Body of pancreas (tissue), 4 donors: ENCODE measurements at regions not wholly inside any gene's neighbourhood (a gene's known extent, or its start where the extent isn't known, plus 50 kb on each side); places are given as distances from the start of the nearest gene placed in this dataset.

ENCODE experiments used
- ATAC-seq: fragments of 150-250 bp; one replicate; pipeline ENCODE4 v1.9.1; 2016
- DNase-seq, 4 donors: peaks; one replicate each; pipeline ENCODE4 v3.0.0-alpha.2; 2019
- H3K27ac ChIP-seq, 4 donors: fragments of 200-600 bp; sonication (generic); 1 replicate in 3 of 4; 2 replicates in 1 of 4; pipeline versions ENCODE4 v1.5.1 to v1.6.1; 2016 to 2019; ENCODE audit warnings: mild to moderate bottlenecking in 1 of 4, mixed read lengths in 1 of 4, moderate library complexity in 1 of 4
- H3K27me3 ChIP-seq, 2 donors: fragments of 200-600 bp; sonication (generic); one replicate each; pipeline ENCODE4 v1.6.0; 2016; ENCODE audit warnings: mild to moderate bottlenecking in 1 of 2
- H3K36me3 ChIP-seq, 2 donors: fragments of 200-600 bp; sonication (generic); replicated peaks in 1 of 2; 2 replicates each; pipeline ENCODE4 v1.5.1; 2016; ENCODE audit warnings: low read depth in 2 of 2; ENCODE audit not compliant: insufficient read depth in 1 of 2
- H3K4me1 ChIP-seq: fragments of 200-600 bp; sonication (generic); one replicate; pipeline ENCODE4 v1.6.0; 2016
- H3K4me3 ChIP-seq, 2 donors: fragments of 200-600 bp; sonication (generic); 1 replicate in 1 of 2; 2 replicates in 1 of 2; pipeline ENCODE4 v1.5.1; 2016 to 2019
- H3K9me3 ChIP-seq, 3 donors: fragments of 200-600 bp; sonication (generic); 1 replicate in 2 of 3; 2 replicates in 1 of 3; pipeline ENCODE4 v1.5.1; 2016
- POLR2A ChIP-seq, 3 donors: fragments of 450-650 bp; IDR thresholded peaks; one replicate each; pipeline ENCODE4 v1.6.1; 2016; ENCODE audit warnings: antibody characterized with exemption in 3 of 3, mild to moderate bottlenecking in 2 of 3
- WGBS, 2 donors: methylation state at CpG; one replicate each; pipeline ENCODE4 v1.1.5; 2017; 5-methylcytosine and 5-hydroxymethylcytosine counted together
- intact Hi-C: fragments of 100-400 bp; cut with DNase I; formaldehyde crosslinking; loops from one replicate; pipeline ENCODE4 v1.15.1; 2023
- TF ChIP-seq, protein P1 (sequence below), 7 experiments: fragments of 450-650 bp in 4 of 7; fragments of 200-600 bp in 3 of 7; sonication (generic) in 3 of 7; IDR thresholded peaks; one replicate each; pipeline ENCODE4 v1.5.1; 2016 to 2019; ENCODE audit warnings: antibody characterized with exemption in 7 of 7

DNA sequence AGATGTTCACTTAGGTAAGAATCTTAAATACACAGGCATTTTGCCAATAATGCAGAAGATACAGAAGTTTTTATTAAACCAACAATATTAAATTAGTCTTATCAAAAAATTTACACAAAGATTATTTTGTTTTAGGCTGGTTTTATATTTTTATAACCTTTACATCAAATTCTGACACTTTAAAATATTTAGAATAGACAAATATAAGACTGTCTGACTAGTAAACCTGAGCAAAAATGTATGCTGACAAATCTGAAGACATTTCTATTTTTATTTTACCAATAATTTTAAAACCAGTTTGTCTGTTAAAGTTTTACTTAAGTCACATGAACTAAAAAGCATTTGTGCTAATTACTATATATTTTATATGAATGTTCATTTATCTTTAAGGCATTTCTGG lies 72.1 kb upstream of the ZNF236 start:
- Histone ChIP-seq H3K4me1 (no peaks in the 10 kb centered on the region), H3K9me3 (peaks cover 0 to 15% (median 0%) of the 10 kb centered on the region in 3 donors), H3K36me3 (no peaks in the 10 kb centered on the region), H3K4me3 (no peak overlapping the region), H3K27me3 (no peaks in the 10 kb centered on the region), H3K27ac (no peak overlapping the region)
- no peak for TF ChIP-seq POLR2A (IDR thresholded peaks at IDR 0.05)
- TF ChIP-seq, protein P1, sequence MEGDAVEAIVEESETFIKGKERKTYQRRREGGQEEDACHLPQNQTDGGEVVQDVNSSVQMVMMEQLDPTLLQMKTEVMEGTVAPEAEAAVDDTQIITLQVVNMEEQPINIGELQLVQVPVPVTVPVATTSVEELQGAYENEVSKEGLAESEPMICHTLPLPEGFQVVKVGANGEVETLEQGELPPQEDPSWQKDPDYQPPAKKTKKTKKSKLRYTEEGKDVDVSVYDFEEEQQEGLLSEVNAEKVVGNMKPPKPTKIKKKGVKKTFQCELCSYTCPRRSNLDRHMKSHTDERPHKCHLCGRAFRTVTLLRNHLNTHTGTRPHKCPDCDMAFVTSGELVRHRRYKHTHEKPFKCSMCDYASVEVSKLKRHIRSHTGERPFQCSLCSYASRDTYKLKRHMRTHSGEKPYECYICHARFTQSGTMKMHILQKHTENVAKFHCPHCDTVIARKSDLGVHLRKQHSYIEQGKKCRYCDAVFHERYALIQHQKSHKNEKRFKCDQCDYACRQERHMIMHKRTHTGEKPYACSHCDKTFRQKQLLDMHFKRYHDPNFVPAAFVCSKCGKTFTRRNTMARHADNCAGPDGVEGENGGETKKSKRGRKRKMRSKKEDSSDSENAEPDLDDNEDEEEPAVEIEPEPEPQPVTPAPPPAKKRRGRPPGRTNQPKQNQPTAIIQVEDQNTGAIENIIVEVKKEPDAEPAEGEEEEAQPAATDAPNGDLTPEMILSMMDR (IDR thresholded peaks at IDR 0.05) = no peak
- no peak for DNase-seq
- intact Hi-C loops = no loop called here
- no peak for ATAC-seq

DNA sequence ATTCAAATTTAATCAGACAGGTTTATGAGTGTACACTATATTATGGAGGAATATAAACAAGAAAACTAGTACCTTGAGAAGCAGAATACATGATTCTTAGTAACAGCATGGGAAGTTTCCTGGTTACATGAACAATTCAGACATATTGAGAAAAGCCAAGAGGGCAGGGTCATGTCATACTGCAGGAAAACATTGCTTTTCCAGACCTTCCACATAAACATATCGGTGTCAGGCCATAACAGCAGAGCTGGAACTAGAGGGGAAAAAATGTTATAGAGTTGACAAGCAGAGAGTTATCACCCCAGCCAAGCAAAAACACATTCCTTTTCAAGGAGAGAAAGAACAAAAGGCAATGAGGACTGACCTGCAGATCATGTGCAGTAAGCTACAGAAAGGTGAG lies 74.7 kb upstream of the ZNF236 start:
- DNase-seq = no peak
- Histone ChIP-seq H3K4me1 (no peaks in the 10 kb centered on the region), H3K36me3 (no peaks in the 10 kb centered on the region), H3K27ac (no peak overlapping the region), H3K4me3 (no peak overlapping the region), H3K27me3 (no peaks in the 10 kb centered on the region), H3K9me3 (peaks cover 0 to 15% (median 0%) of the 10 kb centered on the region in 3 donors)
- TF ChIP-seq, protein P1 (IDR thresholded peaks at IDR 0.05) = no peak
- TF ChIP-seq POLR2A (IDR thresholded peaks at IDR 0.05) = no peak
- WGBS, 2 donors = 73 to 90% methylated on average over 1 of the region's 1 CpG
- ATAC-seq = no peak
- intact Hi-C loops = no loop called here

DNA sequence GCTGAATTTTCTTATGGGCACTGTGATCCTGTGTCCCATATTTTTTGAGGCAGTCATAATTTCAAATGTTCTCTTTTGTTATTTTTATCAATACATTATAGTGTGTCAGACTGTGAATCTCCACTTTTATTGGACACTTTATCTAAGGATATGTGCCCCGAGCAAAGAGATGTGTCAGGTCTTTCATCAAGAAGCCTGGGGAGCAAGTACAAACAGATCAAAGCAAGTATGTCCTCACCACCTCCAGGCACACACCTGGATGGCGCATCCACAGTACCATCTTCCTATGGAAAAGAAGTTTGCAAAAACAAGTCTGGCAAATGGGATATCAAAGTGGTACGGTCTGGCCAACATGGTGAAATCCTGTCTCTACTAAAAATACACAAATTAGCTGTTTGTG lies 81.0 kb upstream of the ZNF236 start:
- H3K9me3 ChIP-seq = no peaks in the 10 kb centered on the region
- no peaks in the 10 kb centered on the region for H3K4me1 ChIP-seq
- ATAC-seq (no peak), DNase-seq (no peak)
- intact Hi-C loops = no loop called here
- TF ChIP-seq POLR2A (IDR thresholded peaks at IDR 0.05) = no peak
- TF ChIP-seq, protein P1 (IDR thresholded peaks at IDR 0.05) = no peak
- H3K36me3 ChIP-seq = no peaks in the 10 kb centered on the region
- no peaks in the 10 kb centered on the region for H3K27me3 ChIP-seq
- no peak overlapping the region for H3K4me3 ChIP-seq
- WGBS, 2 donors = 72 to 75% methylated on average over 3 of the region's 3 CpGs
- no peak overlapping the region for H3K27ac ChIP-seq

DNA sequence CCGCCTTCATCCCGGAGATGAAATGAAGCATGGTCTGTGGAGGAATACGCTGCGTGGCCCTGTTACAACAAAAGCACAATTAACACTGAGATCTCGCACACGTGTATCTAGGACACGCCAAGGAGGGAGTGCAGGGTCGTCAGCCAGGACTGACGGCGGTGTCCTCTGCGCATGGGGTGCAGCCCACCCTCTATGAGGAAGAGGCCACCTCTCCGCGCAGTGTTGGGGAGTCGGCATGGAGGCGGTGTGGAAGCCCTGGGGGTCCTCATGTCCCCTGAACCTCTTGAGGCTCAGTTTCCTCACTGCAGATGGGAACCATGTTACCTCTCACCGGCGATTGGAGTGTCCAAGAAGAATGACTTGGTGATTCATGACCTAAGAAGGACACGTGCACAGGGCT lies 86.0 kb upstream of the ZNF236 start:
- no peak for DNase-seq
- TF ChIP-seq POLR2A (IDR thresholded peaks at IDR 0.05) = no peak
- ATAC-seq = no peak
- no peak overlapping the region for H3K4me3 ChIP-seq
- no peaks in the 10 kb centered on the region for H3K4me1 ChIP-seq
- WGBS, 2 donors = 83 to 90% methylated on average over 18 of the region's 18 CpGs
- no peaks in the 10 kb centered on the region for H3K36me3 ChIP-seq
- intact Hi-C loops = no loop called here
- no peaks in the 10 kb centered on the region for H3K9me3 ChIP-seq
- no peaks in the 10 kb centered on the region for H3K27me3 ChIP-seq
- no peak overlapping the region for H3K27ac ChIP-seq

DNA sequence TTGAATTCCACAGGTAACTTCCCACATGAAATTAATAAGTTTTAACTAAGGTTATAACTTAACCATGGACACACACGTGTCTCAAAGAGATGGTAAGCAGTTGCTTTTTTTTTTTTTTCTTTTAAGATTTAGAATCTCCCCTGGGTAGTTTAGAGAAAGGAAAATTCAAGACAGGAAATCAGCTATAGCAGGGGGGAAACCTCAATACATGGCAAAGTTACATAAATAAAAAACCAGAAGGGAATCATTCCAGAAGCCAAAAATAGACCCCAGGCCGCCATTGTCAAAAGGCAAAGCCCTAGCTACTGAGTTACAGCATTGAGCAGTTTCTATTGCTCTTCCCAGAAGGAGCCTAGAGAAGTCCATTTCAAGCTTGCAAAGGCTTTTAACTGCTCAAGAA lies 91.5 kb upstream of the ZNF236 start:
- Histone ChIP-seq H3K27me3 (no peaks in the 10 kb centered on the region), H3K4me3 (no peak overlapping the region), H3K36me3 (no peaks in the 10 kb centered on the region), H3K27ac (no peak overlapping the region), H3K9me3 (no peaks in the 10 kb centered on the region), H3K4me1 (no peaks in the 10 kb centered on the region)
- no peak for ATAC-seq
- WGBS, 2 donors = 27 to 38% methylated on average over 2 of the region's 2 CpGs
- TF ChIP-seq, protein P1 (IDR thresholded peaks at IDR 0.05) = no peak
- no peak for TF ChIP-seq POLR2A (IDR thresholded peaks at IDR 0.05)
- intact Hi-C loops = no loop called here
- no peak for DNase-seq
